ENCODE measurements at regions not wholly inside any gene's neighbourhood (a gene's known extent, or its start where the extent isn't known, plus 50 kb on each side); places are given as distances from the start of the nearest gene placed in this dataset.

GRCh38 chr6:69465866-69466265, 330.9 kb downstream of the LMBRD1 start:
- Histone ChIP-seq H2BK15ac (ENCODE audit: low read depth, low read length) (no peak overlapping the region), H3K18ac (ENCODE audit: low read depth, low read length) (no peak overlapping the region), H3K4ac (ENCODE audit: low read depth, low read length) (no peak overlapping the region), H3K36me3 (ENCODE audit: control insufficient read depth, insufficient read depth, low read length) (no peaks in the 10 kb centered on the region), H4K5ac (ENCODE audit: low read depth, low read length) (no peak overlapping the region), H2AK5ac (ENCODE audit: low read depth, low read length) (no peak overlapping the region), H3K27me3 (ENCODE audit: control insufficient read depth, insufficient read depth, low read length) (no peaks in the 10 kb centered on the region), H3K9me3 (ENCODE audit: control insufficient read depth, insufficient read depth, low read length) (peaks cover 6% of the 10 kb centered on the region; the same call in 1 of the 2 replicates), H3K27ac (ENCODE audit: insufficient read depth, low read length) (no peak overlapping the region), H3K9me1 (ENCODE audit: insufficient read depth, low read length) (no peaks in the 10 kb centered on the region), H2BK5ac (ENCODE audit: low read depth, low read length, poor library complexity, severe bottlenecking) (no peak overlapping the region), H3K79me1 (ENCODE audit: low read depth in 1 of 2, low read length in 2 of 2) (no peaks in the 10 kb centered on the region), H3K4me1 (ENCODE audit: control insufficient read depth, insufficient read depth, low read length) (no peaks in the 10 kb centered on the region), H2AFZ (replicated peaks; ENCODE audit: low read length, poor library complexity) (no peak overlapping the region), H3K56ac (ENCODE audit: extremely low read depth, insufficient read depth, low read length) (no peak overlapping the region; the same call in 1 of the 2 replicates), H2BK120ac (ENCODE audit: low read depth, low read length) (no peak overlapping the region), H4K8ac (ENCODE audit: low read depth in 2 of 2, low read length in 2 of 2) (no peak overlapping the region), H4K20me1 (ENCODE audit: insufficient read depth, low read length) (no peaks in the 10 kb centered on the region), H3K14ac (replicated peaks; ENCODE audit: low read depth, low read length) (no peak overlapping the region), H4K91ac (ENCODE audit: insufficient read depth, low read depth, low read length) (no peak overlapping the region), H2AK9ac (replicated peaks; ENCODE audit: low read depth, low read length, poor library complexity) (no peak overlapping the region), H2BK20ac (ENCODE audit: low read depth, low read length) (no peak overlapping the region), H3K9ac (ENCODE audit: low read depth, low read length) (no peak overlapping the region), H3K4me3 (ENCODE audit: insufficient read depth, low read depth, low read length) (no peak overlapping the region), H3K23ac (ENCODE audit: low read depth, low read length) (no peak overlapping the region), H3K4me2 (ENCODE audit: low read depth, low read length) (no peak overlapping the region)
- no TSS peak for BruUV-seq (replicated peaks)
- dilution Hi-C loops (cut with HindIII; ENCODE audit: low sequenced_read_pairs, unreplicated experiment) (no loop called here), intact Hi-C loops (cut with micrococcal nuclease) (no loop called here), in situ Hi-C loops (cut with MboI; ENCODE audit: low sequenced_read_pairs) (no loop called here)
- TF ChIP-seq MXI1 (IDR thresholded peaks at IDR 0.05; ENCODE audit: borderline replicate concordance, low read depth, low read length) (no peak), RAD21 (IDR thresholded peaks at IDR 0.05; ENCODE audit: low read length) (no peak), FOS (IDR thresholded peaks at IDR 0.05; ENCODE audit: low read depth, low read length) (no peak), ELK1 (IDR thresholded peaks at IDR 0.05; ENCODE audit: borderline replicate concordance, low read depth, low read length) (no peak), CTCF (conservative IDR thresholded peaks at IDR 0.05; ENCODE audit: low read depth, low read length) (no peak), NFE2L2 (IDR thresholded peaks at IDR 0.05; ENCODE audit: low read depth, low read length) (no peak), RCOR1 (IDR thresholded peaks at IDR 0.05; ENCODE audit: insufficient replicate concordance, low read length) (no peak), POLR2A (IDR thresholded peaks at IDR 0.05; ENCODE audit: low read depth, low read length) (no peak), BHLHE40 (IDR thresholded peaks at IDR 0.05; ENCODE audit: low read depth, low read length) (no peak), USF2 (IDR thresholded peaks at IDR 0.05; ENCODE audit: low read depth, low read length) (no peak), SMC3 (IDR thresholded peaks at IDR 0.05; ENCODE audit: low read depth, low read length) (no peak), CEBPB (IDR thresholded peaks at IDR 0.05; ENCODE audit: low read depth, low read length) (no peak)
- DNase-seq (no peak), ATAC-seq (ENCODE audit: low read depth) (no peak)
- CTCF ChIA-PET: no interaction called here
- POLR2A ChIA-PET (ENCODE audit: unreplicated experiment): no interaction called here
